ENCODE measurements at regions not wholly inside any gene's neighbourhood (a gene's known extent, or its start where the extent isn't known, plus 50 kb on each side); places are given as distances from the start of the nearest gene placed in this dataset.
A peak's percentile ranks its signal among the peaks of the same experiment; 100 is the strongest.
"Not testable (repeated sequence)": the region's sequence is repeated elsewhere in the genome, so short reads cannot be mapped to it uniquely, and the experiment has no call there.

DNA sequence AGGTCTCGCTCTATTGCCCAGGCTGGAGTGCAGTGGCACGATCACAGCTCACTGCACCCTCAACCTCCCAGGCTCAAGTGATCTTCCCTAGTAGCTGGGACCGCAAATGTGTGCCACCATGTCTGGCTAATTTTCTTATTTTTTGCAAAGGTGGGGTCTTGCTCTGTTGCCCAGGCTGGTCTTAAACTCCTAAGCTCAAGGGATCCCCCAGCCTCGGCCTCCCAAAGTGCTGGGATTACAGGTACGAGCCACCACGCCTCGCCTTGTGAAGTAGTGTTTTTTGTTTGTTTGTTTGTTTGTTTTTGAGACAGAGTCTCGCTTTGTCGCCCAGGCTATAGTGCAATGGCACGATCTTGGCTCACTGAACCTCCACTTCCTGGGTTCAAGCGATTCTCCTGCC, 125.5 kb downstream of the HAUS1 start:
- not testable (repeated sequence) for DNase-seq

DNA sequence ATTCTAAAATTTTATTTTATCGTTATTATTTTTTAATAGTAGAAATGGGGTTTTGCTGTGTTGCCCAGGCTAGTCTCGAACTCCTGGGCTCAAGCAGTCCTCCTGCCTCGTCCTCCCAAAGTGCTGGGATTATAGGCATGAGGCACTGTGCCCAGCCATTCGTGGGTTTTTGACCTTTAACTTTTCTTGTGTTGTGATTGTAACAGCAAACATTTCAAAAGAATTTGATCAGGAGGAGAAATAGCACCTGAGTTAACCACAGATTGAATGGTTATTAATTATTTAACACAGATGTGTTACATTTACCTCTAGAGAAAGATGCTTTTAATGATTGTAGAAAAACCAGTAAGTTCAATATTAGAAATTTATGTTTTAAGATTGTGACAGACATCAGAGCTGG, 132.0 kb downstream of the HAUS1 start:
- DNase-seq: no peak

DNA sequence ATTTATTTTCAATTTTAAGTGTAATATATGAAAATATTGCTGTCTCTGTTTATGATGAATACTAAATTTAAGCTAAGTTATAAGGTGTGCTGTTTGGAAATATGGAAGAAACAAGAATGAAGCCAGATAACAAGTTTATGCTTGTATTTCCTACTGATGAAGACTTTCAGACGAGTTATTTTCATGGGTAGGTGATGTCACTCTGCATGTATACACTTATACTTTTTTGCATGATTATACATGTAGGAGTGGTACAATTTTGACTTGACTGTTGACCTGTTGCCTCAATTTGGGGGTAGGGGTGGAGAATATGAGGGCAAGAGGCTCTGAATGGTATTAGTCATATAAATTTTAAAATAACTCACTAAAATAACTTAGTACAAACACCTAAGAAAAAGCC, 133.7 kb downstream of the HAUS1 start:
- DNase-seq: no peak

DNA sequence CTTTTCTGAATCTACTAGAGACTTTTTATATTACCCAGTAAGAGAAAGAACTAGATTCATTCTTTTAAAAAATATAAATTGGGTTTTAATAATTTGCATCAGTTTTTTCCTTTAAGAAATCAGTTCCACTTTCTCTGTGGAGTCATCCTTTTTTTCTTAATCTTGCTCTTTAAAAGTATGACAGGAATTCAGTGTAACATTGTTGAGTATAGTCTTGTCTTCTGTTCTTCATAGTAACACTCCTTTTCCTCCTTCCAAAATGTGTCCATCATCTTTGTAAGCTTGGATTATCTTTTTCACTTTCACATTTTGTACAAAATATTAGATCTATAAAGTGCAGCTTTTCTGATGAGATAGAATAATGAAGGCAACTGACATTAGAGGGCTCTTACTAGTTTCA, 135.4 kb downstream of the HAUS1 start:
- peak; percentile 15 for DNase-seq

DNA sequence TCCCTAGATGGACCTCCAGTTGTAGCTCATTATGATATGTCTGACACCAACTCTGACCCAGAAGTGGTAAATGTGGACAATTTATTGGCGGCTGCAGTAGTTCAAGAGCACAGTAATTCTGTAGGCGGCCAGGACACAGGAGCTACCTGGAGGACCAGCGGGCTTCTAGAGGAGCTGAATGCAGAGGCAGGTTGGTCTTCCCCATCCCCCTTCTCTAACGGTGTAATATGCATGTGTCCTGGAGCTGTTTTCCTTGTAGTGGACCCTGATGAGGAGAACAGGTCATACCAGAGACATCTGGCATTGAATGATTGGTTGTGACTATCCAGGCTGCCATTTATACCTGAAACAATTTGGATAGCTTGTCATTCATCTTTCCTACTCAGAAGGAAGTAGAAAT, 135.8 kb downstream of the HAUS1 start:
- DNase-seq: no peak

DNA sequence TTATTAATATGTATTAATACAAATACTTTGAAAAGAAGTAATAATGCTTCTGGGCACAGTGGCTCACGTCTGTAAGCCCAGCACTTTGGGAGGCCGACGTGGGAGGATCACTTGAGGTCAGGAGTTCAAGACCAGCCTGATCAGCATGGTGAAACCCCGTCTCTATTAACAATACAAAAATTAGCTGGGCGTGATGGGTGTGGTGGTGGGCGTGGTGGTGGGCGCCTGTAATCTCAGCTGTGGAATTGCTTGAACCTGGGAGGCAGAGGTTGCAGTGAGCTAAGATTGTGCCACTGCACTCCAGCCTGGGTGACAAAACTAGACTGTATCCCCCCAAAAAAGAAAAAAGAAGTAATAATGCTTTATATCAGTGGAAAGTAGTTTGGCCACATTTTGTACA, 137.2 kb downstream of the HAUS1 start:
- DNase-seq: not testable (repeated sequence)

DNA sequence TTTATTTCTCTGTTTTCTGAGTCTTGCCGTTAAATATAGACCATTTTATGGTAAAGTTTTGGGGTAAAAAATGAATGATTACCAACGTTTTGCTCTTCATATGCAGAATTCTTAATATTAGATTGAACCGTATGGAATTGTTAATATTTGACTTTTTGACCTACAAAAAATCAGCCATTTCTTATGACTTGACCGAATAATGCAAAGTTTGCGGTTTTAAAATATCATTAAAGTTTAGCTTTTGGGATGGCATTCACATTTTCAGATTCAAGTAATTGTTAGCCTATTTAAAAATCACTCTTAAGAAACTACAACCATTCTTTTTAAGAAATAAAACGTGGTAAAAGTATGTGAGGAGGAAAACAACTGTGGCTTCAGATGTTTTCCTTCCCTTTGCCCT, 138.0 kb downstream of the HAUS1 start:
- DNase-seq: no peak

DNA sequence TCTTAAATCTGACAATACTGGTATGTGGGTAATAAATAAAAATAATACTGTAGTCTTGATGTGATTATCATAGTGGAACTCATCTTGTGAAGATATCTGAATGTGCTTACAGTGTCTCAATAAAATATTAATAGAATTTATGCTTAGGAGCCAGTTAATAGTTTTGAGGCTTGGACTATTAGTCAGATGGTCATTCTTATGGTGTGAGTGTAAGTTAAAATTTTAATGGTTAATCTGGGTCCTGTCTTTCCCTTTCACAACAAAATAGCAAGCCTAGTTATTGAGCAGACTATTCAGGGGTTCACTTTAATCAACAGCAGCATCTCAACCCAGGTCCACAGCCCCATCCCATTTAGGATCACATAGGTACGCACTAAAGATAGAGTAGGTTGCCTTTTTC, 138.9 kb downstream of the HAUS1 start:
- no peak for DNase-seq

DNA sequence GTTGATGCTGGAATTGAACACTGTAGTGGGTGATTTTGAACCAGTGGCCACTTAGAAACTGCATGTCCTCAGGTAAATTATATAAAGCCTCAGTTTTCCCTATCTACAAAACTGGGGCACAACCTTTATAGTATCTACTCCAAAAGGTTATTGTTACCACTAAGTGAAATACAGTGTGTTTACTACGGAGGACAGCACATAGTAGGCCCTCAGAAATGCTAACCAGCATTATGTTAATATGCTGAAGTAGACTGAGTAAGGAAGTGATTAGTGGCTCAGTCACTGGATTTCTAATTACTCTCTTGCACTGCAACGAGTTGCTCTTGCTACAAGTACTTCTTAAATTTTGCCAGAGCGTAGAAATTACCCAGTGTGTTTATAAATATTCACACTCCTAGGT, 139.5 kb downstream of the HAUS1 start:
- no peak for DNase-seq

DNA sequence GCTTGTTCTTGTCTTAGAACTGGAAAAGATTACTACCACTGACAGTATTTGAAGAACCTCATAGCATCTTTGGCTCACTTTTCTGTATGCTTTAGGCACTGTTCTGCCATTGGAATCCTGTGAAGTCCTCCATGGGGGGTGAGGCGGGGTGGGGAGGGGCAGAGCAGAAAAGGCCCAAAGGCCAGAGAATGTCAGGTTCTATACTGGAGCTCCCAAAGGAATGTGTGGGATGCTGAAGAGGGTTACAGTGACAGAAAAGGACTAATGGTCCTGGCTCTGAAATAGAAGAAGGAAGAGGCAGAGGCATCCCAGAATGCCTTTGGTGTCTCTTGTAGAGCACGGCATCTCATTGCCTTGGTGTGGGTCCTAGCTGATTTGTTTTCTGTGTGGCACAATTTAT, 141.9 kb downstream of the HAUS1 start:
- no peak for DNase-seq

DNA sequence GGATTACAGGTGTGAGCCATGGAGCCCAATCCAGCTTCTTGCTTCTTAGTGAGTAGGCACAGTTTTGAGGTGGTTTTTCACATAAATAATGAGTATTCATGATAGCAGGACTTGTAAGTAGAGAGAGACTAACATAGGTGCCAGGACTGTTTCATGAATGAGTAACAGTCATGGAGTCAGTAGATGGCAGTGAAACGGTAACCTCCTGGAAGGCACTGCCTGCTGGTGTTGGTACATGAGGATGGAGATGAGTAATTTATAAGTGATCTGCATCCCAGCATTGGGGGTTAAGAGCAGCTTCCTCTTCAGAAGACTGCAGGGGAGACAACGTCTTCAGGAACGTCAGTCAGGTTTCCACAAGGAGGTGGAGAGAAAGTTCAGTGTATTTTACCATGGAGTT, 143.8 kb downstream of the HAUS1 start:
- DNase-seq: no peak

DNA sequence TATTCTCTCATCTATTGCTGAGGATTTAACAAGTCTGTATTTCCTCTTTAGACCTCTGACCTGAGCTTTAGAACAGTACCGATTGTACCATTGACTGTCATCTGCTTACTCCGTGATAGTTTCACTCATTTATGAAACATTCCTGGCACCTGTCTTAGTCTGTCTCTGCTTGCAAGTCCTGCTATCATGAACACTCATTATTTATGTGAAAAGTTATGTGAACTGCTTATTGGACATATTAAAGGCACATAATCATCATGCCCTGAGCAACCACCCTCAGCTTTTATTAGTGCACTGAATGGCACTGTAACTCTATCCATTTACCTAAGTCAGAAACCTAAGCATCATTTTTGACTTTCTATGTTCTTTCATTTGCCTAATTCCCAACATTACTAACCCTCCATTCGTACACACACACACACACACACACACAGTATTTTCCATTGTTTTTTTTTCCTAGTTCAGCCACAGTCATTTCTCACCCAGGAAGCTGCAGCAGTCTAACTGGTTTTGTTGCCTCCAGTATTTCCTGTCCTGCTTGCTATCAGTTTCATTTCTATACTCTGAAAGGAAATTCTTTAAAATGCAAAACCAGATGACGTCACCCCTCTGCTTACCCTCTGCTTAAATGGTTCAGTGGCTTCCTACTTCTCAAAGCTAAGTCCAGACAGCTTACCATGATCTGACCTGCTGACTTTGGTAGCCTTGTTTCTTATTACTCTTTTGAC, 146.1 kb downstream of the HAUS1 start:
- peak; percentile 88 for DNase-seq

DNA sequence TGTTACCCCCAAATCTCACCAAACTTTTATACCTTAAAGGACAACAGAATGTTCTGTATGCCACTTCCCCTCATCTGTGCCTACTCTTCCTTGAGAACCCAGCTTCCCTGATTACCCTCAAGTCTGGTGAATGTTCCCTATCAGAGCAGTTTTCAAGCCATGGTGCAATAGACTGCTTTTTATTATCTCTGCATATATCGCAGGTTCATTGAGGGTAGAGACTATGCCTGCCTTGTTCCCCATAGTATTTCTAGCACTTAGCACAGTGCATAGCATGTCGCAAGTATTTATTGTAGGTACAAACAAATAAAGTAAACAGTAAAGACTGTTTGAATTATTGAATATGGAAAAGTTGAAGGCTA, 146.6 kb downstream of the HAUS1 start:
- DNase-seq: no peak

DNA sequence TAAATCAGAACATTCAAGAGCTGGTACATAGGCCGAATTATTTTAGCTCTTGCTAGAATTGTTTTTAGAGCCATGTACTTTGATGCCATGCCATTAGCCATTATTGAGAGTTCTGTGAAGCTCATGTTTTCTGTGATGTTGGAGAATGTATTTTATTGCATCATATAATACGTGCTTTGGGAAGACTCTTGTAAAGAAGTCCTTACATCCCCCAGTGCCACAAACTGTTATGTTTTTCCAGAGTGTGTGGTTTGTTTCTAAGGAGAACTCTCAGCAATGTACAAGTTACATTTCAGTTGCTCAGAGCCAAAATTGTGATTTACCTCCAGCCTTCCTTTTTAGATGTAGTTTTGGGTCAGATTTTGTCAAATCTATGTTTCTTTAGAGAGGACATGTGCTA, 148.6 kb downstream of the HAUS1 start:
- DNase-seq: peak; percentile 37

DNA sequence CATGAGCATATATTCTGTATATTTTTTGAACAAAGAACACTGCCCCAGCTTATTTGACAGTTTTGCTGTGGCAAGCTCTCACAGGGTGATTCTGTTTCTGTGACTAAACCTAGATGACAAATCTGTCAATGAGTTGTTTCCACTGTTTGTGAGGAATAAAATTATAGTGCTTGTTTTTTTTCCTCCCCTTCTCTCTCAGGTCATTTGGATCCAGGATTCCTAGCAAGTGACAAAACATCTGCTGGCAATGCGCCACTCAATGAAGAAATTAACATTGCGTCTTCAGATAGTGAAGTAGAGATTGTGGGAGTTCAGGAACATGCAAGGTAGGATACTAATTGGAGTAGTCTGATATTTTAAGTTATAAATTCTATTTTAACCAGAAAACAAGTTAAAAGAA, 149.3 kb downstream of the HAUS1 start:
- DNase-seq: peak; percentile 47

DNA sequence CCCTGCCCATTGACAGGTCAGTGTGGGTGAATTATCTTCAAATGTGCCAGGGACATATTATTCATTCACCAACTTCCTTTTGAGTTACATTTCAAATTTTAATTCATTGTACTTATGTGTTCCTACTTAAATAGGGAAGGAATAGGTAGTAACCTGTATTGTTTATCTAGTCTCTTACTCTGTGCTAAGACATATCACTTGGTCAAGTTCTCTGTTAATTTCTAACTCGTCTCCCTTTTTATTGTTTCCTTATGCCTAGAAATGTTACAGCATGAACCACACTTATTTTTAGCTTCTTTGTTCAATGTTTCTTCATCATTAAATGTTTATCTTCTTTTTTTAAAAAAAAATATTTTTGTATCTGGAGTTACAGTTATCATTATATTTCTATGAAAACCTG, 151.9 kb downstream of the HAUS1 start:
- DNase-seq: no peak

DNA sequence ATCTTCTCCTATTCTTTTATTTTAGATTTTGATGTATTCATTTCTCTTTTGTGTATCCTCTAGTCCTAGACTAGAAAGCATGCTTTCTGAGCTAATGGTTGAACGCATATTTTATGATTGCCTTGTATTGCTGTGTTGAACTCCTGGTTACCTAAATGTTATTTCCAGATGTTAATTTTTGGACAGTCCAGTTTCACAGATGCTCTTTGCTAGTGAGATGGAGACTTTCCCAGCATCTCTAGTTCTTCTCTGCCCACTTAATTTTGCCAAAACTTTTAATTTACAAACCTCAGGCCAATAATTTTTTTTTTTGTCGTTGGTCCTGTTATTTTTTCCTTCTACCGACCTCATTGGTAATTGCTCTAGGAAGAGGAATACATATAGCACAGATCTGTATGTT, 153.2 kb downstream of the HAUS1 start:
- DNase-seq: no peak

DNA sequence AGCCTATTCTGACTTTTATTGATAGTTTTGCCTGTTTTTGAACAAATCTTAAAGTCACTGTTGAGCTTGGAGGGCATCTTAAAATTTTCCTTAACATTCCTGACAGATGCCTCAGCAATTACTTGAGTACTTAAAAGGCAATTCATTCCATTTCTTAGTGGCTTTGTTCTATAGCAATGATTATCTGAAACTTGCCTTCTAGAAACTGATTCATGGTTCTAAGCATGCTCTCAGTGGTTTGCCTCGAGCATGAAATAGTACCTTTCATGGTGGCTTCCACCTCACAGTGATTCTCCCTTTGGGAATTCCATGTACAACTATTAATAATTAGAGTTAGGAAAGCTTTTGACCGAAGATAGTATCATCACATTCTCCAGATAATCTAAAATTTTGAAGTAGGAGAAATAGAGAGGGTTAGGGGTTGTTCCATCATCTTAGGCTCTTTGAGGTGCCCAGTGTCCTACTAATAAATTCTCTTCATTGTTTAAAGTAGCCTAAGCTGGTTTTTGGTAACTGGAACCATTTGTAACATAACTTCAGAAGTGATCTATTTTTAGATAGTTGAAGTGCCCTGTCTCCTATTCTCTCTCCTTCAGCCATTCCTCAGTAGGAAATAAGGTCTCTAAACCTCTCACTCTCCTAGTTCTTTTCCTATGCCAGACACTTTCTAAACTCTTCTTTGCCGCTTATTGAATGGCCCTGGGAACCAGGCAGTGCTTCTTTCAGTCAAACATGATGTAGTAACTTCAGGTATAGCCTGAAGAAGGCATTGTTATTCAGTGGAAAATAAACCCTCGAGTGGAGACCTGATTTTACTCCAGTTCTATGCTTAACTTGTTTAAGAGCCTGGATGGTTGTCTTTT, 156.1 kb downstream of the HAUS1 start:
- peak; percentile 92 for DNase-seq

DNA sequence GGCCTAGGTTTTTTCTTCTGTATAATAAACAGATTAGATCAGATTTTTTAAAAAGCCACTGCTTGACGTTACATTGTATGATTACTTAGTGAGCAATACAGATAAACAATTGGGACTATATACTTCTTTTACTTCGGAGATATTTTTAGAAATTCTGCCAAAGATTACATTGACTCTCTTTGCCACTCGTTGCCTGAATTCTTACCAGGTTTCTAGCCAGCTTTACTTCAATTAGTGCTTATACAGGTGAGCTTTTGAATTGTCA, 156.6 kb downstream of the HAUS1 start:
- no peak for DNase-seq

DNA sequence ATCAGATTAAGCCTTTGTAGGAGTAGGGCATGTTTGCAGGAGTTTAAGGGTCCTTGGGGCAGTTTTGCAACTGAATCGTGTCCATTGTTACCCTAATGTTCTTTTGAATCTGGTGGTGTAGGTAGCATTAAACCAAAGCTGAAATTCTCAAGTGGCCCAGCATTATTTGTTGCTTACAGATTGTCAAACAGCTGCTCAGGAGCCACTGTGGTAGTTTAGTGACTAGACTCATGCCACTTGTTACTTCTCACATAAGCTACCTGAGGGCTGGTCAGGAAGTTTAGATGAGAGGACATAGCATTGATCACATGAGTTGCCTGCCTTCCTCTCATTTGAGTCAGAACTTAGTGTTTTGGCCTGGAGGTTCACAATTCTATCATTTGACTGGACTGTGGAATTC, 157.6 kb downstream of the HAUS1 start:
- DNase-seq: no peak

DNA sequence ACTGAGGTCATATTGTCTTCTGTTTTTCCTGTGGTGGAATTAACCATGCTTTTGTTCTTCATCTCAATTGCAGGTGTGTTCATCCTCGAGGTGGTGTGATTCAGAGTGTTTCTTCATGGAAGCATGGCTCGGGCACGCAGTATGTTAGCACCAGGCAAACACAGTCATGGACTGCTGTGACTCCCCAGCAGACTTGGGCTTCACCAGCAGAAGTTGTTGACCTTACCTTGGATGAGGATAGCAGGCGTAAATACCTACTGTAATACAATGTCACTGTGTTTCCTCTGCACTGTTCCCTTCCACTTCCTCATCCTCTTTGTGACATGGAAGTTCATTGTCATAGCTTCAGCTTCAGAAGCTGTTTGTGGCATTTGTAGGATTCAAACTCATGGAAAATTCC, 158.7 kb downstream of the HAUS1 start:
- DNase-seq: no peak

DNA sequence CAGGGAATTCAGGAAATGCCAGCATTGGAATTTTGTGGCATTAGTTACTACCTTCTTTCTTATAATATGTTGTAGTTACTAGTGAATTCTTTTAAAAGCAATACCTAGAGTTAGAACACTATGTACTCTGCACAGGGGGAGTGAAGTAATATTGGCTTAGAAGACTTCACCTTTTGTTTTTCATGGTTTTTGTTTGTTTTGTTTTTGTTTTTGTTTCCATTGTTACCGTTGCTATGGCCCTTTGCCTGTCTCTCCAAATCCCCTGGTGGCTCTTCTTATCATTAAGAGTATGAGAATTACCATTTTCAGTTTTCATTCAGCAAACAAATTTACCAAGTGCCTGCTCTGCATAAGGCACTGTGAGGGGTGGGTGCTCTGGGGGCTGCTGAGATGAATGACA, 160.1 kb downstream of the HAUS1 start:
- no peak for DNase-seq

DNA sequence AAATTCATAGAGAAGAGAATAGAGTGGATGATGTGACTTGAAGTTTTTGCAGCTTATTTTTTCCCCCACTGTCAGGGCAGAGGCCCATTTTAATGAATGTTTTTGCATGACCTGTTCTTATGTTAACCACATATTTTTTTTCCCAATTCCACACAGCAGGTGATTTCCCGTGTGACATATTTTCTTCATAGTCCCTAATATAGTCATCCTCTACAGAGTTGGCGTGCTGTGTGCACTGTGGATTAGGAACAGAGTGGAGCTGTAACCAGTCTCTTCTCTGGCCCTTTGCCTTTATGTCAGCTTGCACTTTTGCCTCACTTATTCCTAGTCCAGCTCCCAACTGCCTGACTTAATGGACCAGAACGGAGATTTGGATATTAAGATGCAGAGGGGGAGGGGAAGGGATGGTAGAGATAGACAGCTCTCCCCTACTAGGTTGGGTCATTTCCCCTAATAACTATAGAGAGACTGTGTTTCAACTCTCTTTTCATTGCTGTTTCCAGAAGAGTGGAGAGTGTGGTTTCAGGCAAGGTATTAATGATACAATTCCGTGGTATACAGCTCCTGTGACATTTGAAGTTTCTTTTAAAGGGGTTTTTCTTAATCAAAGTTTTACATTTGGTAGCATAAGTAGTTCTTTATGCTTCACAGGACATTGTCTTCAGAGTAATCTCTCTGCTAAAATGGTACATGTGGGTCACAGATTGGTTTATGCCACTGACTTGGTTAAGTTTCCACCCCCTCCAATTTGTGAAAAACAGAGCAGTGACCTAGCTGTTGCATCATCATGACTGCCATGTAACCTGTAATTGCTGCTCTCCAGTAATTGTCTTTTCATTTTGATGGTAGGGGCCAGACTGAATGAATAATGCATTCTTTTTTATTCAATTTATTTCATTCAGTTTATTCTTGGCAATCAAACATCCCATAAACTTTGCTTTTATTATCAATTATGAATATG, 161.3 kb downstream of the HAUS1 start:
- DNase-seq: peak; percentile 26

DNA sequence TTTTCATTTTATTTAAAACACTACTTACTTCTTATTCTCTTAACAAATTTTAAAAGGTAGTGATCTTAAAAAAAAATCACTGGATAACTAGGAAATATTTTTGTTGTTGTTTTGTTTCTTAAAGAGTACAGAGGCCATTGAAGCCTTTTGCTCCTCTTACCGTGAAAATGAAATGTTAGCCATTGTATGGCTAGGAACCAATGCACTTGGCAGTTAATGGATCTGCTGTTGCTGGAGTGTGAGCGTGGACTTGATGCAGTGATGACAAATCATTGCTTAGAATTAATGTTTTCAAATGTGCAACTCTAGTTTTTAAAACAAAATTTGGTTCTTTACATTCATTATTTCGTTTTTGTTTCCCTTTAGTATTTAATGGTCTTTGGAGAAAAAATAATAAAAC, 162.3 kb downstream of the HAUS1 start:
- DNase-seq: no peak

All from fibroblast of skin of right biceps (primary cell).